NCI-H2107 treated with DMSO at 0.1 percent for 48 hours (cell line): ENCODE measurements at regions not wholly inside any gene's neighbourhood (a gene's known extent, or its start where the extent isn't known, plus 50 kb on each side); places are given as distances from the start of the nearest gene placed in this dataset.
A peak's percentile ranks its signal among the peaks of the same experiment; 100 is the strongest.
"Not testable (repeated sequence)": the region's sequence is repeated elsewhere in the genome, so short reads cannot be mapped to it uniquely, and the experiment has no call there.

ENCODE experiments used
- DNase-seq: peaks from one replicate; lab custom pipeline; 2025; ENCODE audit not compliant: unreplicated experiment; lab: John Stamatoyannopoulos, UW

DNA sequence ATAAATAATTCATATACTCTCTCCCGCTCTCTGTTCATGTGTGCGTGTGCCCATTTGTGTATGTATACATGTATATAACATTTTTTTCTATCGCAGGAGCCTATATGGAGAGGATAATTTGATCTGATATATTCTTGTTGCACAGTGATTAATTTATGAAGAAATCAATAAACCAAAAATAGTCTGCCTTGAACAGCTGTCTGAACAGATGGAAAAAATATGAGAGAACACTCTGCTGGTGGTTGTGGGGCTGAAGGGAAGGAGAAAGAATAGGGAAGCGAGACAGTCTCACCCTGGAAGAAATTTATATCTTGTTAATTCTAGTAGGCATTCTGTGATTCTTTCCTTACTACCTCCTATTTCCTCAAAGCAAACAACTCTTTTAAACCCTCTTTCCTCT, 96.6 kb upstream of the B3GAT2 start:
- DNase-seq = no peak

- no peak for DNase-seq
Measured at GRCh38 chr6:71056656-71057055, 99.8 kb upstream of the B3GAT2 start.

- DNase-seq = no peak
Measured at GRCh38 chr6:71066153-71066552, 109.3 kb upstream of the B3GAT2 start.

DNA sequence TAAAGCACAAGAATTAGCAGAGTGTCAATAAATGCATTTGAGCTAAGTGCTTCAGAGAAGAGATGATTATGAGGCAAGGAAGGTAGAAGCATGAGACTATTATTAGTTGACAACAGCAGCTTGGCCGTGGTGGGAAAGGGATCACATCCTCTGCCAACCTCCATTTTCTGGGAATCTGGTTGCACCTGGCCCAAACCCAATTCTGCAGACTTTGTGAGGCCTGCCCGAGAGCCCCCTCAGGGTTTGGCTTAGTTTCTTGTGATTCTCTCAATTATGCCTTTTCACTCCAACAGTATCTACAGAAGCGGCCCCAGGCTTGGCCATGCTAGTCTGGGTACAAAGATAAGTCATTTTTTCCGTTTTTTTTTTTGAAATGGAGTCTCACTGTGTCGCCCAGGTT, 111.0 kb upstream of the B3GAT2 start:
- no peak for DNase-seq

DNA sequence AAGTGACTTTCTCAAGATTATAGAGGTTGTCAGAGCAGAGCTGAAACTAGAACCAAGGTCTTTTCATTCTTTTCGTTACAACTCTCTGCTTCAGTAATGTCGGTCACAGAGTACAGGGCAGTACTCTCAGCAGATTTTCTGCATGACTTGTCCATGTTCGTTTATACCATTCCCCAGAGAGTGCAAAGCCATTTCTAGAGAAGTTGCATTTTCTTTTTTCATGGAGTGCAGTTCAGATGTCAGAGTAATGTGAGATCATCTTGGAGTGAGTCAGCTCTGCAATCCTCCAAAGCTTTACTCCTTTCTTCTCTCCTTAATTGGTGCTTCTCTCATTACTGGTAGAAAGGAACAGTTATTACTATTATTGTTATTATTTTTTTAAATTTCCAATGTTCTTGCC, 115.6 kb upstream of the B3GAT2 start:
- no peak for DNase-seq

- DNase-seq = no peak
Measured at GRCh38 chr6:71077655-71078054, 120.8 kb upstream of the B3GAT2 start.

DNA sequence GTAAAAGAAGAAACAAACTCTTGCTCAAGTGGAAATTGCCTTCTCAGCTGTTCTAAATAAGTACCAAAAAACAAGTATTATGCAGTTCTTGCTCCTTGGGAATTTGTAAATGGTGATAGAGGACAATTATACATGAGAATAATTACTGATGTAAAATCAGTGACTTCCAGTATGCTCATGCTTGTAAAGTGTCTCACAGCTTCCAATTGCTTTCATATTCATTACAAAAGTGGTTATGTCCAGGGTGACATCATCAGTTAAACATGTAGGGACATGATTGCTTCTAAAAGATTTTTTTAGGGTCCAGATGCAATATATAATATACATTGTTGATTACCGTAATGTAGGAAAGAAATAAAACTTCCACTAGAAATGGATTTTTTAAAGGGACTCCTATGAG, 122.8 kb upstream of the B3GAT2 start:
- DNase-seq = no peak

DNA sequence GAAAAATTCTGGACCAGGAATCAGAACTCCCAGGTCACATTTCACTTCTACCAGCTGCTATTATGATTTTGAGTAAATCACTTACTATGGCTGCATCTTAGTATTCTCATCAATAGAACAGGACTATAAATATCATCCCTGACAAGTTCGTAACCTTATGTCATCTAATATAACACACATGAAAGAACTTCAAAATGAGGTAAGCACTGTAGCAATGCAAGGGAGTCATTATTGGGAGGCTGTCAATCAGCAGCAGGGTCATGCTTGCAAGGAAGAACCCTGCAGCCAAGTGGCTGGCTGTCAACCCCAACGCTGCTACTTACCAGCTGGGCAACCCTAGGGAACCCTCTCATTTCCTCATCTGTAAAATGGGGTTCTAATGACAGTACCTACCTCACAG, 123.3 kb upstream of the B3GAT2 start:
- DNase-seq = no peak

GRCh38 chr6:71080826-71081225, 124.0 kb upstream of the B3GAT2 start:
- DNase-seq = no peak

DNA sequence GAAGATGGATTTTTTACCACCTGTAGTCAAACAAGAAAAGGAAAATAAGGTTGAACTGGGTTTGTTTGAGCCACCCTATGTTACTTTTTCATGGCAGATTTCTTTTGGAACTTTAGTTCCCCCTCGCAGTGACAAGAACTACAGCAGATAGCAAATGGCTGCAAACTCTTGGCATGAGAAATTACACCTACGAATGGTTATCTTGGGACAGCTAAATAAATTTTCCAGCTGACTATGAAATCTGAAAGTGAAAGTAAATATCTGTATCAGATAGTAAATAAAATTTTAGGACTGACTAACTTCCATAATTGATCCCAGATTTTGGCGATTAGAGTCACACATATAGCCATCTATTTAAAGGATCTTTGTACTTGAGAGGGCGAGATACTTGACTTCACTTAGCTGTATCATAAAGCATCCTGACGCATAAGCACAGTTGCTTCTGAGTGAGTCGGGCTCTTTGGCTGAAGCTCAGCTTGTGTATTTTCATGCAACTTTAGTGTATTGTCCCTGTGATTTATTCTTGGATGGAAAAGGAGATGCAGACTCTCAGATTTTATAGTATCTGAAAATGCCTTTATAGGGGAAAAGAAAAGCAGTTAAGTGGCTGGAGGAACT, 125.3 kb upstream of the B3GAT2 start:
- no peak for DNase-seq

- no peak for DNase-seq
Measured at GRCh38 chr6:71083308-71083820, 126.5 kb upstream of the B3GAT2 start.

DNA sequence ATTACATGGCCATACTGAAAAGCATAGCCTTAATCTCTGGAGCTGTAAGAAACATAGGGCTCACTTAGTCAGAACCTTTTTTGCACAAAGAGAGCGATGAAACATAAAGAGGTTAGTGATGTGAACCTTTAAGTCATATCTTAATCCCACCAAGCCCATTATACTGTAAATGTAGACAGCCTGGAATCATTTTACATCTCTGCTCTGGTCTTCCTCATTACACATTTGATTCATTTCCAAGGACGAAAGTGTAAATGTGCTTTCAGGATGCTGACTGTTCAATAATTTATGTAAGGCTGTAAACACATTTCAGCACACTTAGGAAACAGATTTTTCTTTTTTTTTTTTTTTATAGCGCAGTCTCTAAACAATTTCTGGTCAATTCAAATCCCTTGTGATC, 131.3 kb upstream of the B3GAT2 start:
- no peak for DNase-seq

GRCh38 chr6:71090217-71090616, 133.4 kb upstream of the B3GAT2 start:
- no peak for DNase-seq

GRCh38 chr6:71091167-71091566, 134.3 kb upstream of the B3GAT2 start:
- no peak for DNase-seq

DNA sequence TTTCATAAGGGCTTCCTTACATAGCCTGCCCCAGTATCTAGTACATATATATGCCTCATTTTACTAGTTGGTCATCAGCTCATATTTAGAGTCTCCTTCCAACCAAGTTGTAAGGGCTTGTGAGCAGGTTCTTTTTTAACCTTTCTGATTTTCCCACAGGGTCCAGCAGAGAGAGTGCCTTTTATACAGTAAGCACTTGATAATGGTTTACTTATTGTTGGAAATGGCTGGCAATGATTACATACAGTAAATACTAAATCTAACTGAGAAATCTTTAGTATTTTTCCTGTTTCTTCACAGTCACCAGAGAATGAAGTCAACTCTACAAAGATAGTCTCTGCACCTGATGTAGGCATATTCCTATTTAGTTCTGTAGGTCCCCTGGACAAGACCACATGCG, 135.1 kb upstream of the B3GAT2 start:
- DNase-seq = no peak

DNA sequence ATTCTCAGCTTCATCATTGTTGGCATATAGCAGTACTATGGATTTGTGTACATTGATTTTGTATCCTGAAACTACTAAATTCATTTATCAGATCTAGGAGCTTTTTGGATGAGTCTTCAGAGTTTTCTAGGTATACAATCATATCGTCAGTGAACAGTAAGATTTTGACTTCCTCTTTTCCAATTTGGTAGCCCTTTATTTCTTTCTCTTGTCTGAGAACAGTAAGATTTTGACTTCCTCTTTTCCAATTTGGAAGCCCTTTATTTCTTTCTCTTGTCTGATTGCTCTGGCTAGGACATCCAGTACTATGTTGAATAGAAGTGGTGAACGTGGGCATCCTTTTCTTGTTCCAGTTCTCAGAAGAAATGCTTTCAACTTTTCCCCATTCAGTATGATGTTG, 140.4 kb upstream of the B3GAT2 start:
- not testable (repeated sequence) for DNase-seq

GRCh38 chr6:71099649-71100048, 142.8 kb upstream of the B3GAT2 start:
- DNase-seq = no peak

GRCh38 chr6:71103130-71103529, 146.3 kb upstream of the B3GAT2 start:
- no peak for DNase-seq

GRCh38 chr6:71103641-71104040, 146.8 kb upstream of the B3GAT2 start:
- DNase-seq = no peak

DNA sequence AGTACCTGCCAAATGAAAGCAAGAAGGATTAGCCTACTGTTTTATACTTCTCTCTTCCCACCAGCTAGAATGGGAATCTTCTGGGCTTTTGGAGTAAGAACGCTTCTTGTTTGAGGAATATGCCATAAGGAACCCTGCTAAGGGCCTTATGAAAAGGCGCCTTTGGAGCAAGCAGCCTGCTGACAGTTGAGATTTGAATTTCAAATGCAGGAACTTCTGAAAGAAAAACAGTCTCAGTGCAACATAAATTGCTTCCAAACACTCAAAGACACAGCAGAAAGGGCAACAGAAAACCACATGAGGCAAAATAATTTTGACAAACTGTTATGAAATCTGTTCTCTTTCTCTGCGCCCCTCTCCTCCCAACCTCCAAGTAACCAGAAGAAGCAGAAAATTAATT, 149.4 kb upstream of the B3GAT2 start:
- no peak for DNase-seq

DNA sequence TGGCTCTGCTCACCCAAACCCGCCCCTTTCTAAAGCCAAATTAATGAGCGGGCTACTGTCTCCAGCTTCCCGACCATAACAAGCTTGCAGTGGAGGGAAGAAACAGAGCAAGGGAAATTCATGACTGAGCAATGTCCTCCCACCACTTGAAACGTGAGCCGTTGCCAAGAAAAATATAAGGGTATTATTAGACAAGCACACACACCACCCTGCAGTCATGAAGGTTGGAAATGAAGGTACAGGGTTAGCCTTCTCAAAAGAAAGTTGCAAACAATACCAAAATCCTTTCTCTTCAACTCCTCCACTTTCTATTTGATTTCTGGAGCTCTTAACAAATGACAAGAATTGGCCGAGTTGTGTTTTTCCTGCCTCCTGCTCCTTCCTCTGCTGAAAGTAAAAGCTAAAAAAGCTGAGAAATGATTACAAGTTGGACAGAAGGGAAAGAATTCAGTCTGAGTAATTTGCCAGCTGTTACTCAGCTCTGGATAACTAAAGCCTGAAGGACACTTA, 151.1 kb upstream of the B3GAT2 start:
- peak; percentile 38 for DNase-seq

GRCh38 chr6:71114544-71114943, 157.7 kb upstream of the B3GAT2 start:
- DNase-seq = no peak

- no peak for DNase-seq
Measured at GRCh38 chr6:71114986-71115385, 158.1 kb upstream of the B3GAT2 start.
